ENCODE measurements at regions not wholly inside any gene's neighbourhood (a gene's known extent, or its start where the extent isn't known, plus 50 kb on each side); places are given as distances from the start of the nearest gene placed in this dataset.

- Histone ChIP-seq H3K27me3 (no peaks in the 10 kb centered on the region), H3K4me3 (replicated peaks in 1 of 3) (no peak overlapping the region), H3K27ac (peak overlapping the region; percentile 81 to 95 (median 85)), H3K4me1 (peaks cover 14 to 16% of the 10 kb centered on the region in 2 donors), H3K9me3 (no peaks in the 10 kb centered on the region), H3K36me3 (no peaks in the 10 kb centered on the region)
- WGBS, 2 donors = 58 to 72% methylated on average over 2 of the region's 2 CpGs
- TF ChIP-seq POLR2A (IDR thresholded peaks at IDR 0.05) = no peak
- no peak for TF ChIP-seq CTCF (IDR thresholded peaks at IDR 0.05)
- DNase-seq = peak in 1 of 2 donors; percentile 16
- intact Hi-C loops (cut with DNase I) = no loop called here
These were observed 443.2 kb upstream of the SEMA3A start for GRCh38 chr7:84637568-84638338.

- Histone ChIP-seq H3K36me3 (no peaks in the 10 kb centered on the region), H3K27me3 (no peaks in the 10 kb centered on the region), H3K4me1 (no peaks in the 10 kb centered on the region), H3K27ac (no peak overlapping the region), H3K4me3 (replicated peaks in 1 of 3) (no peak overlapping the region), H3K9me3 (no peaks in the 10 kb centered on the region)
- WGBS, 2 donors = 84 to 93% methylated on average over 4 of the region's 4 CpGs
- TF ChIP-seq CTCF (IDR thresholded peaks at IDR 0.05) (no peak), POLR2A (IDR thresholded peaks at IDR 0.05) (no peak)
- no peak for DNase-seq
- intact Hi-C loops (cut with DNase I) = no loop called here
These were observed 437.3 kb upstream of the SEMA3A start for GRCh38 chr7:84631913-84632312.

- intact Hi-C loops (cut with DNase I) = loop anchor here (10.0 kb wide), 1 partner anchor 55 kb away; no protein-coding TSS in a partner anchor
- H3K4me1 ChIP-seq = no peaks in the 10 kb centered on the region
- H3K36me3 ChIP-seq = no peaks in the 10 kb centered on the region
- WGBS, 2 donors = 95 to 96% methylated on average over 2 of the region's 2 CpGs
- DNase-seq = no peak
- no peak for TF ChIP-seq CTCF (IDR thresholded peaks at IDR 0.05)
- TF ChIP-seq POLR2A (IDR thresholded peaks at IDR 0.05) = no peak
- no peak overlapping the region for H3K4me3 ChIP-seq (replicated peaks in 1 of 3)
- H3K27ac ChIP-seq = no peak overlapping the region
- no peaks in the 10 kb centered on the region for H3K9me3 ChIP-seq
- H3K27me3 ChIP-seq = no peaks in the 10 kb centered on the region
These were observed 435.2 kb upstream of the SEMA3A start for GRCh38 chr7:84629640-84630318.

DNA sequence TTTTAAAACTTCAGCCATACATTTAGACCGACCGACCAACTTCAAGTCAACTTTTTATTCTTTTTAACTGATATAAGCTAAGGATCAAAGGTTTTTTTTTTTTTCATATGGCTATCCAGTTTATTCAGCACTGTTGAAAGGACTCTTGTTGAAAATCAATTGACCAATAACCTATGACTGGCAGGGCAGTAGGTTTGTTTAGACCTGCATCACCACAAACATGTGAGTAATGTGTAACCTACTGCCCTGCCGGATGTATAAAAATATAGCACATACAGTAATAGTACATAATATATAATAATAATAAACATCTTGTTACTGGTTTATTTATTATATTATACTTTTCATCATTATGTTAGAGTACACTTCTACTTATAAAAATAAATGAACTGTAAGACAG lies 434.6 kb upstream of the SEMA3A start:
- intact Hi-C loops (cut with DNase I) = loop anchor here (10.0 kb wide), 1 partner anchor 56 kb away; no protein-coding TSS in a partner anchor
- no peak for DNase-seq

More for the DNA sequence above, 434.6 kb upstream of the SEMA3A start:
- Histone ChIP-seq H3K4me3 (replicated peaks in 1 of 3) (no peak overlapping the region), H3K27me3 (no peaks in the 10 kb centered on the region), H3K4me1 (no peaks in the 10 kb centered on the region), H3K27ac (no peak overlapping the region), H3K36me3 (no peaks in the 10 kb centered on the region), H3K9me3 (no peaks in the 10 kb centered on the region)
- WGBS, 2 donors = 95 to 97% methylated on average over 3 of the region's 3 CpGs
- no peak for TF ChIP-seq CTCF (IDR thresholded peaks at IDR 0.05)
- no peak for TF ChIP-seq POLR2A (IDR thresholded peaks at IDR 0.05)

Data from thyroid gland (tissue), 4 donors.